SU-DHL-6 (cell line): ENCODE measurements at regions not wholly inside any gene's neighbourhood (a gene's known extent, or its start where the extent isn't known, plus 50 kb on each side); places are given as distances from the start of the nearest gene placed in this dataset.

Experiments
- H2AFZ ChIP-seq: fragments of 200-600 bp; sonication (generic); 2 replicates; pipeline ENCODE4 v1.6.1; 2014; ENCODE audit warnings: low read depth, mild to moderate bottlenecking, moderate library complexity, mixed read lengths, antibody characterized with exemption, low read length; ENCODE audit not compliant: severe bottlenecking
- H3F3A ChIP-seq: fragments of 200-600 bp; shearing (Covaris generic); 2 replicates; pipeline ENCODE4 v1.6.0; 2016; ENCODE audit warnings: antibody characterized with exemption, mild to moderate bottlenecking; ENCODE audit not compliant: insufficient read depth
- H3K27ac ChIP-seq: fragments of 200-600 bp; sonication (generic); 2 replicates; pipeline ENCODE4 v1.5.1; 2016; ENCODE audit warnings: low read depth, mild to moderate bottlenecking, low read length, moderate library complexity, mixed read lengths
- H3K27me3 ChIP-seq: fragments of 200-600 bp; sonication (generic), shearing (Covaris generic); 2 replicates; pipeline ENCODE4 v1.6.0; 2014; ENCODE audit warnings: mild to moderate bottlenecking, low read length
- H3K36me3 ChIP-seq: fragments of 200-600 bp; sonication (generic); 2 replicates; pipeline ENCODE4 v1.6.1; 2014; ENCODE audit warnings: mild to moderate bottlenecking, low read length, mixed read lengths
- H3K4me2 ChIP-seq: fragments of 300-600, 200-600 bp; shearing (Covaris generic), sonication (generic); 2 replicates; pipeline ENCODE4 v1.6.0; 2014; ENCODE audit warnings: low read length, low read depth, mild to moderate bottlenecking; ENCODE audit not compliant: poor library complexity, severe bottlenecking
- H3K4me3 ChIP-seq: fragments of 200-600 bp; sonication (generic); 2 replicates; pipeline ENCODE4 v1.5.1; 2014; ENCODE audit warnings: antibody characterized with exemption, low read length, mild to moderate bottlenecking, mixed read lengths; ENCODE audit not compliant: insufficient read depth, poor library complexity, severe bottlenecking
- H3K79me2 ChIP-seq: fragments of 200-600 bp; sonication (generic); 2 replicates; pipeline ENCODE4 v1.6.1; 2014; ENCODE audit warnings: mild to moderate bottlenecking, low read length, moderate library complexity; ENCODE audit not compliant: insufficient read depth
- H3K9ac ChIP-seq: fragments of 200-600 bp; sonication (generic); 2 replicates; pipeline ENCODE4 v1.7.0; 2014; ENCODE audit warnings: mild to moderate bottlenecking, low read length
- H3K9me2 ChIP-seq: fragments of 200-600 bp; sonication (generic); replicated peaks from 2 replicates; pipeline ENCODE4 v1.6.1; 2014; ENCODE audit warnings: low read length; ENCODE audit not compliant: insufficient read depth
- H3K9me3 ChIP-seq: fragments of 200-600 bp; sonication (generic); 2 replicates; pipeline ENCODE4 v1.6.1; 2014; ENCODE audit warnings: low read length, mixed read lengths; ENCODE audit not compliant: insufficient read depth
- H4K20me1 ChIP-seq: fragments of 200-600 bp; sonication (generic); 2 replicates; pipeline ENCODE4 v1.6.1; 2014; ENCODE audit warnings: low read depth, mild to moderate bottlenecking, antibody characterized with exemption, low read length, moderate library complexity, mixed read lengths
- CTCF ChIP-seq: fragments of 200-600 bp; sonication (generic); IDR thresholded peaks from one replicate; pipeline ENCODE4 v1.5.1; 2017; ENCODE audit warnings: antibody characterized with exemption, mild to moderate bottlenecking, low read length, moderate library complexity; ENCODE audit not compliant: insufficient read depth, poor library complexity, severe bottlenecking
- EZH2phosphoT487 ChIP-seq: fragments of 200-600 bp; sonication (generic), shearing (Covaris generic); conservative IDR thresholded peaks from 2 replicates; pipeline ENCODE4 v1.6.1; 2018; ENCODE audit warnings: mild to moderate bottlenecking, antibody characterized with exemption, low read length, moderate library complexity, mixed read lengths

- TF ChIP-seq CTCF (no peak), EZH2phosphoT487 (no peak)
- Histone ChIP-seq H3K4me2 (no peak overlapping the region), H4K20me1 (no peaks in the 10 kb centered on the region), H3K36me3 (no peaks in the 10 kb centered on the region), H2AFZ (no peak overlapping the region), H3F3A (no peaks in the 10 kb centered on the region), H3K9me3 (no peaks in the 10 kb centered on the region), H3K79me2 (no peaks in the 10 kb centered on the region), H3K27me3 (no peaks in the 10 kb centered on the region), H3K9ac (no peak overlapping the region), H3K27ac (no peak overlapping the region), H3K4me3 (no peak overlapping the region), H3K9me2 (no peaks in the 10 kb centered on the region)
Measured at GRCh38 chr2:49367003-49367402, 212.7 kb upstream of the FSHR start.

- H3F3A ChIP-seq = no peaks in the 10 kb centered on the region
- H3K4me2 ChIP-seq = no peak overlapping the region
- H3K9me2 ChIP-seq = no peaks in the 10 kb centered on the region
- H2AFZ ChIP-seq = no peak overlapping the region
- H3K27me3 ChIP-seq = no peaks in the 10 kb centered on the region
- no peaks in the 10 kb centered on the region for H3K9me3 ChIP-seq
- H3K36me3 ChIP-seq = no peaks in the 10 kb centered on the region
- no peak overlapping the region for H3K9ac ChIP-seq
- H3K4me3 ChIP-seq = no peak overlapping the region
- H3K27ac ChIP-seq = no peak overlapping the region
- H3K79me2 ChIP-seq = no peaks in the 10 kb centered on the region
- TF ChIP-seq EZH2phosphoT487 = no peak
- TF ChIP-seq CTCF = no peak
- H4K20me1 ChIP-seq = no peaks in the 10 kb centered on the region
Measured at GRCh38 chr2:49360407-49360767, 206.1 kb upstream of the FSHR start.

GRCh38 chr2:49359721-49360406, 205.5 kb upstream of the FSHR start:
- no peak overlapping the region for H3K4me2 ChIP-seq
- H2AFZ ChIP-seq = no peak overlapping the region
- H3K36me3 ChIP-seq = no peaks in the 10 kb centered on the region
- H3F3A ChIP-seq = no peaks in the 10 kb centered on the region
- no peaks in the 10 kb centered on the region for H3K9me2 ChIP-seq
- H3K27me3 ChIP-seq = no peaks in the 10 kb centered on the region
- no peak overlapping the region for H3K4me3 ChIP-seq
- H3K9me3 ChIP-seq = no peaks in the 10 kb centered on the region
- TF ChIP-seq CTCF = no peak
- TF ChIP-seq EZH2phosphoT487 = no peak
- H3K79me2 ChIP-seq = no peaks in the 10 kb centered on the region
- H4K20me1 ChIP-seq = no peaks in the 10 kb centered on the region
- no peak overlapping the region for H3K27ac ChIP-seq
- H3K9ac ChIP-seq = no peak overlapping the region
